NT2/D1 (cell line): ENCODE measurements at regions not wholly inside any gene's neighbourhood (a gene's known extent, or its start where the extent isn't known, plus 50 kb on each side); places are given as distances from the start of the nearest gene placed in this dataset.

ENCODE experiments used
- SUZ12 ChIP-seq: IDR thresholded peaks from 2 replicates; pipeline ENCODE4 v1.6.1; 2011; ENCODE audit not compliant: insufficient read length, insufficient read depth; ENCODE audit errors: extremely low read depth
- ZNF274 ChIP-seq: IDR thresholded peaks from 2 replicates; pipeline ENCODE4 v1.6.1; 2011; ENCODE audit warnings: mild to moderate bottlenecking, low read depth, low read length

GRCh38 chr3:117306299-117306698 is 596.7 kb downstream of the TUSC7 start:
- no peak for TF ChIP-seq ZNF274
- TF ChIP-seq SUZ12 = no peak
